GM18520 (cell line): ENCODE measurements at regions not wholly inside any gene's neighbourhood (a gene's known extent, or its start where the extent isn't known, plus 50 kb on each side); places are given as distances from the start of the nearest gene placed in this dataset.
"Not testable (repeated sequence)": the region's sequence is repeated elsewhere in the genome, so short reads cannot be mapped to it uniquely, and the experiment has no call there.

Experiments
- ATAC-seq: cut with Tn5 transposase; IDR thresholded peaks from one replicate; pipeline ENCODE4 v1.9.1; 2021; ENCODE audit not compliant: unreplicated experiment

DNA sequence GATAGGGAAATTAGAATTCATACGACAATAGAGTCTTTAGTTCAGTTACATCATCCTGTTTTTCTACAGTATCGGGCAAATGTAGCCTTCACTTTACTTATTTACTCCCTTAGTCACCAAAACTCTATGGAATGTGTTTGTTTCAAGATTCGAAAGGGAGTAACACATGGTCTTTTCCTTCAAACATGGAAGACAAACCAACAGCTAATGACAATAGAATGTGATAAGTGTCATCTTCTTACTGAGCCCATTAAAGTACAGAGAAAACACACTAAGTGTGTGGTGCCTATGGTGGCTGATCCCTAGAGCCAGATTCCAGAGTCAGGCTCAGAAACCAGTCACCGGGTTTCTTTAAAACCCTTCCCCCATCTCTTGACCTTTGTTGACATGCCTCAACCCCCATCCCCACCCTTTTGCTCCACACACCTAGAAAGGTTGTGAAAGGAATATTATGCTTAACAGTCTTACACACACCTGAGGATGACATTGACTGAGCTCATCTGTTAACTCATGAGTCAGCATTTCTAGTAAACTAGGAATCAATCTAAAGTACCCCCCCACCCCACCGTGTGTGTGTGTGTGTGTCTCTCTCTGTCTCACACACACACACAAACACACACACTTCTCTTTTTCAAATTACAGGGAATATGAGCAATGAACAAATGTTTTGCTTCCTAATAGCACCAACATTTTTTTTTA is 549.6 kb upstream of the CCDC54 start:
- no peak for ATAC-seq

- no peak for ATAC-seq
Observed at GRCh38 chr3:106829206-106829605, 548.0 kb upstream of the CCDC54 start.

DNA sequence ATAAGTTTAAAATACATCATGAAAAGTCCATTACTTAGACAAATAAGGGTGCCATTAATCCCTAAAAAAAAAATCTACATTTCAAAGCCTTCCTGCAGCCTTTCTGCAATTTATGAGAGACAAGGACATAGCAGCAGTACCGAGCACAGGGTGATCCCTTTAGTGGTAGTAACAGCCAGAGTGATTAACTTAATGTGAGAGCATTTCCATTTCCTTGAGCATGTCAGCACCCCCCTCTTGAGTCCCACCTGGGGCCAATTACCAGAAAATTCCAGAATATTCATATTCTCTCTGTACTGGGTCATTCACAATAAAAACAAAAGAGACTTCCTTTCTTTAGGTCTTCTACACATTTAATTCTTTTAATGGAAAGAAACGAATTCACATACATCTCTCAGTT is 546.9 kb upstream of the CCDC54 start:
- no peak for ATAC-seq

- no peak for ATAC-seq
Observed at GRCh38 chr3:106836906-106837305, 540.3 kb upstream of the CCDC54 start.

- no peak for ATAC-seq
Observed at GRCh38 chr3:106837616-106838015, 539.6 kb upstream of the CCDC54 start.

DNA sequence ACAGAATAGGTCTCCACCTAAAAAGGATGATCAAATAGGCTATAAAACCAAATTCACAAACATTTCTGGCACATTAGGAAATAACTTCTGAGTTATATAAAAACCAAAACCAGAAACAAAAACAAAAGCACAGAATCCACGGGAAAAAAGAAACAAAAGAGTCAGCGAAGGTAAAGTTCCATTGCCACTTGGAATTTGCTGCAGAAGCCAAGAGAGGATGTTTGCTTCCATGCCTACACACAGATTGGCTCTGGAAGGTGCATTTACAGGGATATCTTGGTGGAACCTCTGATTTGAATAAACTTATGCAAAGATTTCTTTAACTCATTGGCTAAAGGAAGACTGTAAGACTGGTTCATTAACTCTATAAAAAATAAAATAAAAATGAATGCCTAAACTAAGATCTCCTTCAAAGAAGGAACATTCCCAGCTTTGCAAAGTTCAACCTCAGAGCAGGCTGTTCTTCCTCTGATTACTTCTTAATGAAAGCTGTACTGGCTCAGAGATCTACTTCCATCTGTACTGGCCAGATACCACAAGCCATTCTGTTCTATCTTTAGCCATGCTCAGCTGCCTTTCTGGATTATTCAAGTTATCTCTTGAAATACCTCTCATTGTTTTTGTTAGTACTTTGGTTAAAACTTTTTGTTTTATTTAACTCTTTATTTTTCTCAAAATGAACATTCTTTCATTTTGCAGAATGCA is 537.5 kb upstream of the CCDC54 start:
- no peak for ATAC-seq

DNA sequence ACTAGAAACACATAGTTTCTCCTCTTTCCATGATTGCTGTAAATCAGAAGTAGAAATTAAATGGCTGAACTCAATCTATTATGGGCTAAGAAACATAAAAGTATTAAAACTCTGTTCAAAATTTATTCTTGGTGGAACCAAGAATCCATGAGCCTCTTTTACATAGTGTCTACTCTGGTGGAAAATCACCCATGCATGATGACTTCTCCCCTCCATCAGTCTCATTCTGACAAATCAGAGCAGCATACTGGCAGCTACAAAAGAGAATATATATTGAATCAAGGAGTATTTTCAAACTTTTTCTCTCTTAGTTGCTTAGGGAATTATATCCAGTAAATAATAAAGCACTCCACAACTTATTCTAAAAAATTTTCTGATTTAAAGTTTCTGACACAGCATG is 536.9 kb upstream of the CCDC54 start:
- ATAC-seq = no peak

GRCh38 chr3:106842151-106842550 is 535.1 kb upstream of the CCDC54 start:
- no peak for ATAC-seq

DNA sequence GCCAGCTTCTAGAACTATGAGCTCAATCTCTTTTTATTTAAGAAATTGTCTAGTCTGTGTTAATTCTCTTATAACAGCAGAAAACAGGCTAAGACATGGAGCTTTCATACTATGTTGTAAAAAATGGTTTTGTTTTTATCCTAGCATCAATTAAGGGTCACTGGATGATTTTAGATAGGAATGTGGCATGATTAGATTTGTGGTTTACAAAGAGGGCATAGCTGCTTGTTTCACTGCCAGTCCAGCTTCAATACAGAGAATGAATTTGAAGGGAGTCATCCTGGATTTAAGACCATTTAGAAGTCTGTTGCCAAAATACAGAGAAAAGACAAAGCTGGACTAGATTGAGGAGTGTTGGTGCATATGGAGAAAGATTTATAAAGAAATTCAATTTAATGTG is 532.6 kb upstream of the CCDC54 start:
- no peak for ATAC-seq

GRCh38 chr3:106848099-106848498 is 529.1 kb upstream of the CCDC54 start:
- no peak for ATAC-seq

DNA sequence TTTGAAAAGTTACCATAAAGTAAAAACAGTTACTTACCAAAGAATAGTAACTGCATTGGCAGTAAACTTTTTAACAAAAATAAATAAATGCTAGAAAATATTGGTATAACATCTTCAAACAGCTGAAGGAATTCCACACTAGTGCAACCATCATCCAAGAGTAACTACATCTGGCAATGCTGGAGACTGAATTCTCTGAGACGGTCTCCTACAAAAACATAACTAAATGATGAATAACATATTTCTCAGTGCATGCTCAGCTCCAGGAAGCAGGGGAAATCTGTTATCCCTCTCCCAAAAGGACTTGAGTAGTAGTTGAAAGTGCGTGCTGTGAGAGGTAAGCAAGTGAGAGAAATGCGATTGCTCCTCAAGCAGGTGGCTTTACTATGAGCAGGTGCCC is 526.8 kb upstream of the CCDC54 start:
- ATAC-seq = no peak

DNA sequence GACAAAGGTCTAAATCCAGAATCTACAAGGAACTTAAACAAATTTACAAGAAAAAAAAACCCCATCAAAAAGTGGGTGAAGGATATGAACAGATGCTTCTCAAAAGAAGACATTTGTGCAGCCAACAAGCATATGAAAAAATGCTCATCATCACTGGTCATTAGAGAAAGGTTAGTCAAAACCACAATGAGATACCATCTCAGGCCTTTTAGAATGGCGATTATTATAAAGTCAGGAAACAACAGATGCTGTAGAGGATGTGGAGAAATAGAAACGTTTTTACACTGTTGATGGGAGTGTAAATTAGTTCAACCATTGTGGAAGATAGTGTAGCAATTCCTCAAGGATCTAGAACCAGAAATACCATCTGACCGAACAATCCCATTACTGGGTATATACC is 518.9 kb upstream of the CCDC54 start:
- ATAC-seq = not testable (repeated sequence)

DNA sequence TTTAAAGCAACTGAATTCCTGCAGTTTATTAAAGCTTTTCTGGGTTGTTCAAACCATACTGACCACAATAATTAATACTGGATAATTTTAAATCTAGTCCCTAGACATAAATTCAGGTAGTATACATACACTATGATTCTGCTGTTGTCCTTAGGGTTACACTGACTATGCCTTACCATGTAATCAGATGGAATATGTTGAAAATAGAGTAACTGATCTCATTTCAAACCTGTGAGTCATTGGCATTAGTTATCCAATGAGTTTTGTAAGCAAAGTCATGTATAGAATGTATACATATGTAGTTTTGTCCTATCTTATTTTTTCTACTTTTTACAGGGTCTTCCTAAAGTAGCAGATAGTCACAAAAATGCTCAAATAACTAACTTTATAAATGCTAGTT is 517.1 kb upstream of the CCDC54 start:
- no peak for ATAC-seq

DNA sequence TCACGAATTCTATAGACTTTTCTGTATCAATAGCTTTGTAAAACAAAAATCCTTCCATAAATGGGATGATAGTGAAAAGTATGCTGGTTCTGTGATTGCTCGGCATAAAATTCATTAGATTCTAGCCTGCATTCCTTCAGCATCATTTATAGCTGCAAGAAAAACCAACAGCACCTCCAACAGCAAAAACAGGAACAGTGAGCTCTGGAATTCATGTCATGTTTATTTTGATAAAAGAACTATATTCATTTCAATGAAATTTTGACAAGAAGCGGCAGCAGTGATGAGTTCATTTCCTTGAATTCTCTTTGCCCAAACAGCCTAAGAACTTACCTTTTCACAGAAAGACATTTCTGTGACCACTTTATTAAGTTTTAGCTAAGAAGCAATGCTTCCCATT is 515.2 kb upstream of the CCDC54 start:
- ATAC-seq = no peak

GRCh38 chr3:106877627-106878026 is 499.6 kb upstream of the CCDC54 start:
- ATAC-seq = no peak

DNA sequence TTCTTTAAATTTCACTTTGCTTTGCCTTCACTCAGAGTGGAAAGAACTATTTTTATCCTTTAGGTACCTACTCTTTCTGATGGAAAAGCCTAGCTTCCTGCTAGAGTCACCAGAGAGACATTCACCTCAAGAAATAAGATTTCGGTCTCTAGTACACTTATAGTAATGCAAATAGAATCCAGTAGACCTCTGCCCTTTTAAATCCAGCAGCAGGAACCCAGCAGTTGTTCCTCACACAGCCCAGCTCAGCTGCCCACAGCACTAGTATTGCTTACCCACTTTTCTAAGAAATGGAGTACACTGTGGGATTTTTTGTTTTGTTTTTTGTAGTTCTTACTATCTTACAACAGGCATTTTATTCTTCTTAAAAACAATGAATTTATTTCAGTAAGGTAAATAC is 497.0 kb upstream of the CCDC54 start:
- ATAC-seq = no peak

- no peak for ATAC-seq
Observed at GRCh38 chr3:106881186-106881585, 496.1 kb upstream of the CCDC54 start.

DNA sequence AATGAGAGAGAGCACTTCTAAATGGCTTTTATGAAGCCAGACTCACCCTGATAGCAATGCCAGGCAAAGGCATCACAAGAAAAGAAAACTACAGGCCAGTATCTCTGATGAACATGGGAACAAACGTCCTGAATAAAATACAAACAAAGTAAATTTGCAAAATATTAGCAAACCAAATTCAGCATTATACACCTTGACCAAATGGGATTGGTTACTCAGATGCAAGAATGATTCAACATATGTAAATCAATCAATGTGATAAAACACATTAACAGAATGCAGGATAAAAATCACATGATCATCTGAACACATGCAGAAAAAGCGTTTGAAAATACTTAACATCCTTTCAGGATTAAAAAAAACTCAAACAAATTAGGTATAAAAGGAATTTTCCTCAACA is 494.9 kb upstream of the CCDC54 start:
- no peak for ATAC-seq

DNA sequence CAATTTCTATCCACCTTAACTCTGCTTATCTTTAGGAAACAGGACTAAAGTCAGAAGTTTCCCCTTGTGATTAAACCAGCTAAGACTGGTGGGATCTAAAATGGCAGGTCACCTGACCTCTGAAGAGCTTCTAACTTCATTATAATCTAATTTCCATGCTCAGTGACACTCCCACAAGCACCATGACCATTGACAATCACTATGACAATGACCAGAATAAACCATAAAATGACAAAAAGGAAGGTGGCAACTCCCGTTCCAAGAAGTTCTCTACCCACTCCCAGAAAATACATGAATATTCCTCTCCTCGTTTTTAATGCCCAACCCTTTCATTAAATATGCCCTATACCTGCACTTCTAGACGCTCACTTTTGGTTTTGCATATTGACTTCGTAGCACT is 471.2 kb upstream of the CCDC54 start:
- ATAC-seq = no peak

DNA sequence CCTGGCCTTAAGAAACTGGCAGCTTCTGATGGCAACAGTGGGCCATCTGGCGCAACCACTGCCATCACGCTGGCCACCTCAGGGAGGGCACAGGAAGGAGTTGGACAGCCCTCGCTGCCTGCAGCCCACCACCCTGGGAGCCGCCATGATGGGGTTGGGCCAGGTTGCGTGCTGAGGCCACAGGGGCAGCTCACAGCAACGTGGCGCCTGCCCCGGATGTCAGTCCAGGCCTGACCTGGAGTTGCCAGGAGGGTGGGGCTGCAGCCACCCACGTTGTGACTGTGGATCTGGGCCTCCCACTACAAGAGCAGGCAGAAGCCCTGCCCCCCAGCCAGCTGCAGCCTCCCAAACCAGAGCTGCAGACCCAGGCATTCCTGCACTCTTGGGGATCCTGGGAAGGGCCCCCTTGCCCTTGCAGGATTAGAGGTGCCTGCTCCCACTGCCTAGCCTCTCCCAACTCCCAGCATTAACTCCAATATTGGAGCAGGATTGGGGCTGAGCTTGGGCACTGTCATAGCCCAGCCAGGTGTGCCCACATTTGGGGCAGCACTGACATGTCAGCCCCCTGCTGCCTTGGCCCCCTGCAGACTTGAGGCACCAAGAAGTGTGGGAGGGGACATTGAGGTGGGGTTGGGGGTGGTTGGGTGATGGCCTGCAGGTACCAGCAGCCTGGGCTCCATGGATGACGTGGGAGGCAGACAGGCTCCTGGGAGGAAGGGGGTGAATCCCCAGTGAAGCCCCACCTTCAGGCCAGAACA is 468.9 kb upstream of the CCDC54 start:
- no peak for ATAC-seq

DNA sequence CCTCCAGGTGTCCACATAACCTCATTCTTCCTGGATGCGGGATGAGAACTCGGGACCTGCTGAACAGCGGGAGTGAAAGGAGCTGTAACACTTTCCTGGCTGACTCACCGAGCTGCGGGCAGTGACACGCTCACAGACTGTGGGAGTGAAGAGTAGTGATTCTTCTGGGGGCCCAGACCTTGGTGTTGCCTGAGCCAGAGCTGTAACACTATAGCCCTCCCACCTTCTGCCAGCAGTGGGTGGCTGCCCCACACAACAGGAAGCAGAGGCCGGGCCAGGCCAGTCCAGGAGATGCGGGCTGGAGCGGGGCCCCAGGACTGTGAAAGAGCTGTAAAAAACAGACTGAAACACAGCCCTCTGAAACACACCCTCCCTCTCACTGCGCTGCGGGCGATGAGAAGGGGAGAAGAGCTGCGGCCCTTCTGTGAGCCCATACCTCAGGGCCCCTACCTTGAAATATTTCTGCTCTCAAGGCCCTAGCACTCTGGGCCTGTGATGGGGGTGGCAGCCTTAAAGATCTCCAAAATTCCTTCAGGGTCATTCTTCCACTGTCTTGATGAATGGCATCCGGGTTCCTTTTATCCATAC is 464.0 kb upstream of the CCDC54 start:
- ATAC-seq = no peak

DNA sequence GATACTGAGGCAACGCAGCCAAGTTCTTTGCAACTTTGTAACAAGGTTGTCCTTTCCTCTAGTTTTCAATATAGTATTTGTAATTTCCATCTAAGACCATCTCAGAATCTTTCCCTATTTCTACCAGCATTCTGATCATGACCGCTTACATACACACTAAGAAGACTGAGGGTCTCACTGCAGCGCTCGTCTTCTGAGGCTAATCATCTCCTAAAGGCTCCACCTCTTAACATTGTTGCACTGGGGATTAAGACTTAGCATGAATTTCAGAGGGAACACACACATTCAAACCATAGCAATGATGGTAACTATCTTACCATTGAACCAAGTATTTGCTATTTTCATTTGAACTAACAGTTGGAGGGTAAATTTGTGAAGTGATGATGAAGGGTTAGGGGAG is 463.3 kb upstream of the CCDC54 start:
- no peak for ATAC-seq
